Endothelial cell of umbilical vein (primary cell): ENCODE measurements at regions not wholly inside any gene's neighbourhood (a gene's known extent, or its start where the extent isn't known, plus 50 kb on each side); places are given as distances from the start of the nearest gene placed in this dataset.

Experiments
- BruUV-seq: library from RNA; stranded (reverse); fragments of 400-500 nt; replicated peaks from 2 replicates; lab custom pipeline; 2021; lab: Mats Ljungman, UMichigan
- CTCF ChIA-PET: fragments of 300-600, 350-600 bp; sonication (Branson Sonifier 250); formaldehyde crosslinking; loops from one replicate; lab custom pipeline; 2021; ENCODE audit warnings: antibody characterized with exemption, inconsistent platforms; lab: Charles Lee
- POLR2A ChIA-PET: fragments of 300-600, 350-600 bp; sonication (Branson Sonifier 250); formaldehyde crosslinking; loops from one replicate; lab custom pipeline; 2021; ENCODE audit warnings: antibody characterized with exemption, inconsistent platforms; lab: Charles Lee
- DNase-seq: peaks from one replicate; pipeline ENCODE4 v3.0.0-alpha.2; 2011; ENCODE audit warnings: low read depth, low spot score
- FAIRE-seq: peaks from 2 replicates; lab custom pipeline; 2011; peaks lifted over from hg19 to GRCh38; lab: Jason Lieb, UNC
- H2AFZ ChIP-seq: 2 replicates; pipeline ENCODE4 v1.6.0; 2012; ENCODE audit warnings: low read depth, low read length, control low read depth, inconsistent platforms
- H3K27ac ChIP-seq: 2 replicates; pipeline ENCODE4 v1.5.1; 2011; ENCODE audit warnings: low read depth, mild to moderate bottlenecking, control low read depth, low read length, moderate library complexity; ENCODE audit not compliant: insufficient read depth
- H3K27me3 ChIP-seq, 2 experiments: 2 replicates each; pipeline versions ENCODE4 v1.6.0 to v1.6.1; 2011; ENCODE audit warnings: low read length in 2 of 2, mixed read lengths in 1 of 2; ENCODE audit not compliant: control insufficient read depth in 2 of 2, insufficient read depth in 2 of 2
- H3K36me3 ChIP-seq, 2 experiments: 2 replicates in 1 of 2; 3 replicates in 1 of 2; pipeline ENCODE4 v1.5.1; 2011; ENCODE audit warnings: low read length in 2 of 2, mild to moderate bottlenecking in 1 of 2, moderate library complexity in 1 of 2; ENCODE audit not compliant: control insufficient read depth in 2 of 2, insufficient read depth in 2 of 2; ENCODE audit errors: extremely low read depth in 1 of 2
- H3K4me1 ChIP-seq: 3 replicates; pipeline ENCODE4 v1.5.1; 2011; ENCODE audit warnings: mild to moderate bottlenecking, low read length; ENCODE audit not compliant: control insufficient read depth, insufficient read depth; ENCODE audit errors: extremely low read depth
- H3K4me2 ChIP-seq: 2 replicates; pipeline ENCODE4 v1.6.1; 2011; ENCODE audit warnings: low read length, control low read depth, mixed read lengths; ENCODE audit not compliant: insufficient read depth
- H3K4me3 ChIP-seq, 3 experiments: fragments of 200-600 bp in 1 of 3; sonication (generic), shearing (Covaris generic) in 1 of 3; replicated peaks in 1 of 3; 2 replicates each; pipeline ENCODE4 v1.5.1; 2011 to 2016; ENCODE audit warnings: control low read depth in 3 of 3, low read length in 3 of 3, mild to moderate bottlenecking in 2 of 3, inconsistent platforms in 1 of 3, low read depth in 1 of 3, moderate library complexity in 1 of 3; ENCODE audit not compliant: insufficient read depth in 1 of 3
- H3K79me2 ChIP-seq: 2 replicates; pipeline ENCODE4 v1.6.0; 2012; ENCODE audit warnings: low read length, inconsistent platforms; ENCODE audit not compliant: control insufficient read depth, insufficient read depth
- H3K9ac ChIP-seq: replicated peaks from 2 replicates; pipeline ENCODE3; 2011; ENCODE audit warnings: low read length, control low read depth; ENCODE audit not compliant: insufficient read depth; ENCODE audit errors: extremely low read depth
- H3K9me1 ChIP-seq: replicated peaks from 3 replicates; pipeline ENCODE4 v1.6.0; 2011; ENCODE audit warnings: mild to moderate bottlenecking, low read length; ENCODE audit not compliant: control insufficient read depth, insufficient read depth; ENCODE audit errors: extremely low read depth
- H3K9me3 ChIP-seq: replicated peaks from 2 replicates; pipeline ENCODE4 v1.5.1; 2012; ENCODE audit warnings: low read length, inconsistent platforms; ENCODE audit not compliant: control insufficient read depth, insufficient read depth
- H4K20me1 ChIP-seq: replicated peaks from 2 replicates; pipeline ENCODE3; 2011; ENCODE audit warnings: mild to moderate bottlenecking, low read length; ENCODE audit not compliant: control insufficient read depth, insufficient read depth; ENCODE audit errors: extremely low read depth
- CTCF ChIP-seq, 2 donors: IDR thresholded peaks; 1 replicate in 1 of 2; 2 replicates in 1 of 2; pipeline ENCODE4 v1.5.1; 2011; ENCODE audit warnings: low read length in 2 of 2, mild to moderate bottlenecking in 2 of 2, moderate library complexity in 2 of 2, control low read depth in 1 of 2, inconsistent platforms in 1 of 2, low read depth in 1 of 2; ENCODE audit not compliant: insufficient read depth in 1 of 2; ENCODE audit errors: extremely low read depth in 1 of 2
- EZH2 ChIP-seq: IDR thresholded peaks from 2 replicates; pipeline ENCODE4 v1.6.1; 2012; ENCODE audit warnings: borderline replicate concordance, low read depth, mild to moderate bottlenecking, moderate library complexity, low read length, inconsistent platforms; ENCODE audit not compliant: severe bottlenecking
- FOS ChIP-seq: IDR thresholded peaks from 2 replicates; pipeline ENCODE4 v1.6.1; 2011; ENCODE audit warnings: mild to moderate bottlenecking, low read length, moderate library complexity, borderline replicate concordance; ENCODE audit not compliant: insufficient read depth
- GATA2 ChIP-seq: IDR thresholded peaks from 2 replicates; pipeline ENCODE4 v1.7.0; 2011; ENCODE audit warnings: low read depth, mild to moderate bottlenecking, moderate library complexity, mixed read lengths, low read length; ENCODE audit not compliant: insufficient read length, insufficient read depth
- JUN ChIP-seq: IDR thresholded peaks from 2 replicates; pipeline ENCODE4 v1.6.1; 2011; ENCODE audit warnings: borderline replicate concordance, low read depth; ENCODE audit not compliant: insufficient read length, insufficient read depth
- MAX ChIP-seq: IDR thresholded peaks from 2 replicates; pipeline ENCODE4 v1.6.1; 2011; ENCODE audit not compliant: insufficient read depth, insufficient read length
- MYC ChIP-seq: IDR thresholded peaks from one replicate; pipeline ENCODE4 v1.6.1; 2011; ENCODE audit warnings: mild to moderate bottlenecking, low read depth, low read length
- POLR2A ChIP-seq: IDR thresholded peaks from 2 replicates; pipeline ENCODE4 v1.6.1; 2012; ENCODE audit warnings: low read depth, mild to moderate bottlenecking, control low read depth, low read length
- POLR2AphosphoS5 ChIP-seq: IDR thresholded peaks from 2 replicates; pipeline ENCODE4 v1.6.1; 2012; ENCODE audit warnings: low read depth, mild to moderate bottlenecking, control low read depth, low read length, moderate library complexity; ENCODE audit not compliant: insufficient read depth
- dilution Hi-C: fragments of 300-500 bp; cut with MboI; formaldehyde crosslinking; loops from one replicate; pipeline ENCODE4 v1.15.0; 2019; ENCODE audit warnings: low sequenced_read_pairs; ENCODE audit not compliant: extremely low pct_ligation_motif_present
- intact Hi-C: fragments of 100-400 bp; cut with micrococcal nuclease; formaldehyde crosslinking; loops from one replicate; pipeline ENCODE4 v1.10.0; 2022

GRCh38 chr10:61828034-61828433 lies 73.5 kb upstream of the ARID5B start:
- intact Hi-C loops (no loop called here), dilution Hi-C loops (no loop called here)
- Histone ChIP-seq H3K36me3 (no peaks in the 10 kb centered on the region), H3K4me3 (no peak overlapping the region), H3K9me1 (no peaks in the 10 kb centered on the region), H4K20me1 (no peaks in the 10 kb centered on the region), H3K4me1 (peaks cover 13% of the 10 kb centered on the region), H3K4me2 (no peak overlapping the region), H3K79me2 (no peaks in the 10 kb centered on the region), H3K9ac (no peak overlapping the region), H3K27me3 (no peaks in the 10 kb centered on the region), H3K9me3 (no peaks in the 10 kb centered on the region), H3K27ac (no peak overlapping the region), H2AFZ (no peak overlapping the region)
- BruUV-seq, result no TSS peak
- POLR2A ChIA-PET, result no interaction called here
- CTCF ChIA-PET, result interaction anchor here (1.0 to 1.5 kb wide), 2 partner anchors 9 kb away, joined by 3 to 4 read pairs; no protein-coding TSS in a partner anchor
- FAIRE-seq (no peak), DNase-seq (no peak)
- TF ChIP-seq GATA2 (no peak), MYC (no peak), JUN (no peak), POLR2AphosphoS5 (no peak), MAX (no peak), CTCF (IDR thresholded peaks at IDR 0.05; ENCODE audit: extremely low read depth in 1 of 2, insufficient read depth in 1 of 2, low read depth in 1 of 2, low read length in 2 of 2) (no peak), FOS (no peak), EZH2 (no peak), POLR2A (no peak)
